ENCODE measurements at regions not wholly inside any gene's neighbourhood (a gene's known extent, or its start where the extent isn't known, plus 50 kb on each side); places are given as distances from the start of the nearest gene placed in this dataset.
A peak's percentile ranks its signal among the peaks of the same experiment; 100 is the strongest.
"Not testable (repeated sequence)": the region's sequence is repeated elsewhere in the genome, so short reads cannot be mapped to it uniquely, and the experiment has no call there.

GRCh38 chr15:60161704-60162103, 157.6 kb downstream of the FOXB1 start:
- TF ChIP-seq CTCF (IDR thresholded peaks at IDR 0.05; ENCODE audit: extremely low read depth, insufficient read depth, missing control alignments), result no peak
- no peak for DNase-seq (ENCODE audit: low spot score)
- in situ Hi-C loops (cut with MboI; ENCODE audit: low pct_unique_long_range_greater_than_20kb, low sequenced_read_pairs, unreplicated experiment), result no loop called here

- TF ChIP-seq CTCF (IDR thresholded peaks at IDR 0.05; ENCODE audit: extremely low read depth, insufficient read depth, missing control alignments), result no peak
- DNase-seq (ENCODE audit: low spot score), result no peak
- in situ Hi-C loops (cut with MboI; ENCODE audit: low pct_unique_long_range_greater_than_20kb, low sequenced_read_pairs, unreplicated experiment), result no loop called here
Measured at GRCh38 chr15:60162251-60162967, 158.3 kb downstream of the FOXB1 start.

GRCh38 chr15:60162968-60163355, 158.9 kb downstream of the FOXB1 start:
- DNase-seq (ENCODE audit: low spot score), result no peak
- in situ Hi-C loops (cut with MboI; ENCODE audit: low pct_unique_long_range_greater_than_20kb, low sequenced_read_pairs, unreplicated experiment), result no loop called here
- no peak for TF ChIP-seq CTCF (IDR thresholded peaks at IDR 0.05; ENCODE audit: extremely low read depth, insufficient read depth, missing control alignments)

GRCh38 chr15:60165111-60165510, 161.0 kb downstream of the FOXB1 start:
- TF ChIP-seq CTCF (IDR thresholded peaks at IDR 0.05; ENCODE audit: extremely low read depth, insufficient read depth, missing control alignments), result no peak
- DNase-seq (ENCODE audit: low spot score), result no peak
- in situ Hi-C loops (cut with MboI; ENCODE audit: low pct_unique_long_range_greater_than_20kb, low sequenced_read_pairs, unreplicated experiment), result no loop called here

GRCh38 chr15:60172143-60172542, 168.0 kb downstream of the FOXB1 start:
- no peak for DNase-seq (ENCODE audit: low spot score)
- in situ Hi-C loops (cut with MboI; ENCODE audit: low pct_unique_long_range_greater_than_20kb, low sequenced_read_pairs, unreplicated experiment), result no loop called here
- TF ChIP-seq CTCF (IDR thresholded peaks at IDR 0.05; ENCODE audit: extremely low read depth, insufficient read depth, missing control alignments), result no peak

GRCh38 chr15:60179786-60180391, 175.8 kb downstream of the FOXB1 start:
- TF ChIP-seq CTCF (IDR thresholded peaks at IDR 0.05; ENCODE audit: extremely low read depth, insufficient read depth, missing control alignments), result peak; percentile 78
- peak; percentile 31 for DNase-seq (ENCODE audit: low spot score)
- in situ Hi-C loops (cut with MboI; ENCODE audit: low pct_unique_long_range_greater_than_20kb, low sequenced_read_pairs, unreplicated experiment), result no loop called here

GRCh38 chr15:60181957-60182356, 177.8 kb downstream of the FOXB1 start:
- in situ Hi-C loops (cut with MboI; ENCODE audit: low pct_unique_long_range_greater_than_20kb, low sequenced_read_pairs, unreplicated experiment); DNase-seq (ENCODE audit: low spot score): not testable (repeated sequence)

All from GM13977 (cell line).